CD14-positive monocyte (primary cell): ENCODE measurements at regions not wholly inside any gene's neighbourhood (a gene's known extent, or its start where the extent isn't known, plus 50 kb on each side); places are given as distances from the start of the nearest gene placed in this dataset.

ENCODE experiments used
- DNase-seq, 3 donors: peaks; one replicate each; pipeline ENCODE4 v3.0.0-alpha.2; 2011 to 2022
- H2AFZ ChIP-seq: 2 replicates; pipeline ENCODE4 v1.6.0; 2012; ENCODE audit warnings: mild to moderate bottlenecking, low read depth, low read length, inconsistent platforms; ENCODE audit not compliant: insufficient read depth, poor library complexity, severe bottlenecking
- H3K27ac ChIP-seq, 2 donors: 1 replicate in 1 of 2; 2 replicates in 1 of 2; pipeline ENCODE4 v1.5.1; 2012 to 2013; ENCODE audit warnings: low read length in 2 of 2, control low read depth in 1 of 2, inconsistent platforms in 1 of 2, low read depth in 1 of 2, mild to moderate bottlenecking in 1 of 2
- H3K27me3 ChIP-seq, 2 donors: one replicate each; pipeline versions ENCODE4 v1.6.0 to v1.6.1; 2011 to 2013; ENCODE audit warnings: low read length in 2 of 2; ENCODE audit not compliant: control insufficient read depth in 2 of 2, insufficient read depth in 2 of 2
- H3K36me3 ChIP-seq, 2 donors: replicated peaks in 1 of 2; 1 replicate in 1 of 2; 2 replicates in 1 of 2; pipeline versions ENCODE4 v1.5.1 to v1.6.1; 2012 to 2013; ENCODE audit warnings: low read length in 2 of 2, control low read depth in 1 of 2, inconsistent platforms in 1 of 2, mild to moderate bottlenecking in 1 of 2; ENCODE audit not compliant: insufficient read depth in 2 of 2, control insufficient read depth in 1 of 2
- H3K4me1 ChIP-seq, 2 donors: 1 replicate in 1 of 2; 2 replicates in 1 of 2; pipeline versions ENCODE4 v1.5.1 to v1.6.1; 2012 to 2013; ENCODE audit warnings: low read length in 2 of 2, control low read depth in 1 of 2, inconsistent platforms in 1 of 2, mild to moderate bottlenecking in 1 of 2, moderate library complexity in 1 of 2; ENCODE audit not compliant: insufficient read depth in 2 of 2, control insufficient read depth in 1 of 2
- H3K4me2 ChIP-seq: replicated peaks from 2 replicates; pipeline ENCODE3; 2012; ENCODE audit warnings: low read length, moderate library complexity, mild to moderate bottlenecking; ENCODE audit not compliant: poor library complexity, severe bottlenecking; ENCODE audit errors: extremely low read depth
- H3K4me3 ChIP-seq, 3 experiments: fragments of 200-600 bp in 1 of 3; sonication (generic) in 1 of 3; replicated peaks in 1 of 3; 1 replicate in 2 of 3; 2 replicates in 1 of 3; pipeline ENCODE4 v1.5.1; 2011 to 2013; ENCODE audit warnings: low read length in 3 of 3, mild to moderate bottlenecking in 3 of 3, control low read depth in 2 of 3, low read depth in 2 of 3, inconsistent platforms in 1 of 3, moderate library complexity in 1 of 3
- H3K79me2 ChIP-seq: 2 replicates; pipeline ENCODE4 v1.6.0; 2012; ENCODE audit warnings: mild to moderate bottlenecking, control low read depth, inconsistent platforms, low read length, moderate library complexity; ENCODE audit not compliant: insufficient read depth
- H3K9ac ChIP-seq: 2 replicates; pipeline ENCODE4 v1.6.0; 2017; ENCODE audit warnings: low read length, mild to moderate bottlenecking; ENCODE audit not compliant: insufficient read depth, poor library complexity, severe bottlenecking
- H3K9me3 ChIP-seq, 2 donors: replicated peaks in 1 of 2; 1 replicate in 1 of 2; 2 replicates in 1 of 2; pipeline versions ENCODE4 v1.5.1 to v1.6.1; 2012 to 2013; ENCODE audit warnings: low read length in 2 of 2, control low read depth in 1 of 2; ENCODE audit not compliant: control insufficient read depth in 1 of 2, insufficient read depth in 1 of 2
- H4K20me1 ChIP-seq: 2 replicates; pipeline ENCODE4 v1.6.0; 2012; ENCODE audit warnings: mild to moderate bottlenecking, low read length, control low read depth, moderate library complexity; ENCODE audit not compliant: insufficient read depth
- H3K27ac Mint-ChIP-seq, 7 donors: one replicate each; pipeline ENCODE4 v1.8.0; 2020; ENCODE audit warnings: mild to moderate bottlenecking in 7 of 7, mixed read lengths in 7 of 7, moderate library complexity in 6 of 7, inconsistent platforms in 2 of 7
- H3K27me3 Mint-ChIP-seq, 3 donors: one replicate each; pipeline ENCODE4 v1.8.0; 2021 to 2022; ENCODE audit warnings: low read depth in 3 of 3, mild to moderate bottlenecking in 3 of 3, mixed read lengths in 3 of 3, moderate library complexity in 3 of 3, inconsistent platforms in 1 of 3
- H3K36me3 Mint-ChIP-seq, 2 donors: one replicate each; pipeline ENCODE4 v1.8.0; 2020; ENCODE audit warnings: mixed read lengths in 2 of 2, inconsistent platforms in 1 of 2, mild to moderate bottlenecking in 1 of 2
- H3K4me1 Mint-ChIP-seq: one replicate; pipeline ENCODE4 v1.8.0; 2020; ENCODE audit warnings: mild to moderate bottlenecking, mixed read lengths
- H3K4me3 Mint-ChIP-seq, 2 donors: one replicate each; pipeline ENCODE4 v1.8.0; 2020; ENCODE audit warnings: mild to moderate bottlenecking in 2 of 2, mixed read lengths in 2 of 2, moderate library complexity in 1 of 2
- H3K9me3 Mint-ChIP-seq, 7 donors: one replicate each; pipeline ENCODE4 v1.8.0; 2020 to 2022; ENCODE audit warnings: mixed read lengths in 7 of 7, mild to moderate bottlenecking in 6 of 7, moderate library complexity in 6 of 7, inconsistent platforms in 2 of 7
- WGBS: methylation state at CpG from one replicate; pipeline ENCODE4 v1.1.5; 2013; ENCODE audit warnings: missing lambda C conversion rate; ENCODE audit not compliant: insufficient coverage; 5-methylcytosine and 5-hydroxymethylcytosine counted together
- intact Hi-C, 2 donors: fragments of 100-400 bp; cut with micrococcal nuclease; formaldehyde crosslinking; loops; one replicate each; pipeline versions ENCODE4 v1.15.0 to v1.15.1; 2023
- TF ChIP-seq, protein P1 (sequence below): fragments of 200-600 bp; IDR thresholded peaks from one replicate; pipeline ENCODE4 v1.8.0; 2022; ENCODE audit warnings: antibody characterized with exemption, mild to moderate bottlenecking

- no peaks in the 10 kb centered on the region for H3K79me2 ChIP-seq
- no peak overlapping the region for H3K27ac ChIP-seq
- H3K36me3 ChIP-seq, result no peaks in the 10 kb centered on the region
- DNase-seq, result no peak
- no peaks in the 10 kb centered on the region for H3K4me1 ChIP-seq
- TF ChIP-seq, protein P1, sequence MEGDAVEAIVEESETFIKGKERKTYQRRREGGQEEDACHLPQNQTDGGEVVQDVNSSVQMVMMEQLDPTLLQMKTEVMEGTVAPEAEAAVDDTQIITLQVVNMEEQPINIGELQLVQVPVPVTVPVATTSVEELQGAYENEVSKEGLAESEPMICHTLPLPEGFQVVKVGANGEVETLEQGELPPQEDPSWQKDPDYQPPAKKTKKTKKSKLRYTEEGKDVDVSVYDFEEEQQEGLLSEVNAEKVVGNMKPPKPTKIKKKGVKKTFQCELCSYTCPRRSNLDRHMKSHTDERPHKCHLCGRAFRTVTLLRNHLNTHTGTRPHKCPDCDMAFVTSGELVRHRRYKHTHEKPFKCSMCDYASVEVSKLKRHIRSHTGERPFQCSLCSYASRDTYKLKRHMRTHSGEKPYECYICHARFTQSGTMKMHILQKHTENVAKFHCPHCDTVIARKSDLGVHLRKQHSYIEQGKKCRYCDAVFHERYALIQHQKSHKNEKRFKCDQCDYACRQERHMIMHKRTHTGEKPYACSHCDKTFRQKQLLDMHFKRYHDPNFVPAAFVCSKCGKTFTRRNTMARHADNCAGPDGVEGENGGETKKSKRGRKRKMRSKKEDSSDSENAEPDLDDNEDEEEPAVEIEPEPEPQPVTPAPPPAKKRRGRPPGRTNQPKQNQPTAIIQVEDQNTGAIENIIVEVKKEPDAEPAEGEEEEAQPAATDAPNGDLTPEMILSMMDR, result no peak
- Mint-ChIP-seq H3K4me3 (no peak overlapping the region), H3K4me1 (no peaks in the 10 kb centered on the region), H3K27ac (no peak overlapping the region), H3K27me3 (peaks cover 0 to 5% (median 4%) of the 10 kb centered on the region in 3 donors), H3K36me3 (no peaks in the 10 kb centered on the region), H3K9me3 (peaks cover 0 to 5% (median 2%) of the 10 kb centered on the region in 7 donors)
- no peak overlapping the region for H3K4me2 ChIP-seq
- H3K9ac ChIP-seq, result no peak overlapping the region
- intact Hi-C loops, result no loop called here
- no peaks in the 10 kb centered on the region for H4K20me1 ChIP-seq
- no peaks in the 10 kb centered on the region for H3K9me3 ChIP-seq
- no peak overlapping the region for H2AFZ ChIP-seq
- no CpG with 5 or more reads among the region's 1 CpG for WGBS
- H3K27me3 ChIP-seq, result no peaks in the 10 kb centered on the region
- no peak overlapping the region for H3K4me3 ChIP-seq
Measured at GRCh38 chr3:182220471-182220870, 508.7 kb downstream of the SOX2 start.

DNA sequence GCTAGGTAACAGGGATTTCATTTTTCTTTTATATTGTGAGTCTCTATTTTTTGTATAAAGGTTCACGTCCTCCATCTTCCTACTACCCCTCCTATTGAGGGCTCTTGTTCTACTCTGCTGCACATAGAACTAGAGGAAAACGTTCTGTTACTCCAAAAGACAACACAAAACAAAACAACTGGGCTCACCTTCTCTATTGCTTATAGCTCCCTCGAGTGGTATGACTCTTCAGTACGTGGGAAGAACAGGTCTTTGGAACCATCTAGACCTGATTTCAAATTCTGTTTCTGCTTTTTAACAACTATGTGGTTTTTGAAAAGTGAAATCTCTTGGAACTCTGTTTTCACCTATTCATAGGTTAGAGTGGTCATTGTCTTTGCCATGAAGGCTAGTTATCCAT is 515.3 kb downstream of the SOX2 start:
- no peaks in the 10 kb centered on the region for H3K79me2 ChIP-seq
- no peak overlapping the region for H3K27ac ChIP-seq
- Mint-ChIP-seq H3K36me3 (no peaks in the 10 kb centered on the region), H3K27ac (no peak overlapping the region), H3K4me3 (no peak overlapping the region), H3K27me3 (peaks cover 0 to 2% (median 0%) of the 10 kb centered on the region in 3 donors), H3K9me3 (peaks cover 0 to 9% (median 3%) of the 10 kb centered on the region in 7 donors), H3K4me1 (no peaks in the 10 kb centered on the region)
- no peak overlapping the region for H3K9ac ChIP-seq
- H3K4me2 ChIP-seq, result no peak overlapping the region
- intact Hi-C loops, result no loop called here
- no peaks in the 10 kb centered on the region for H3K9me3 ChIP-seq
- H3K36me3 ChIP-seq, result no peaks in the 10 kb centered on the region
- H2AFZ ChIP-seq, result no peak overlapping the region
- TF ChIP-seq, protein P1, result no peak
- no peak overlapping the region for H3K4me3 ChIP-seq
- WGBS, result 80% methylated on average over 1 of the region's 4 CpGs
- no peaks in the 10 kb centered on the region for H4K20me1 ChIP-seq
- no peaks in the 10 kb centered on the region for H3K27me3 ChIP-seq
- no peaks in the 10 kb centered on the region for H3K4me1 ChIP-seq
- no peak for DNase-seq
